Omental fat pad (tissue), 3 donors: ENCODE measurements at regions not wholly inside any gene's neighbourhood (a gene's known extent, or its start where the extent isn't known, plus 50 kb on each side); places are given as distances from the start of the nearest gene placed in this dataset.

Experiments used
- ATAC-seq: fragments of 150-250 bp; one replicate; pipeline ENCODE4 v1.9.1; 2016; ENCODE audit warnings: mild to moderate bottlenecking, moderate library complexity; ENCODE audit not compliant: low FRiP score
- DNase-seq: peaks from one replicate; pipeline ENCODE4 v3.0.0-alpha.2; 2019; ENCODE audit warnings: low spot score
- CTCF ChIP-seq, 3 donors: fragments of 450-650 bp; IDR thresholded peaks; one replicate each; pipeline ENCODE4 v1.5.1; 2016 to 2017; ENCODE audit warnings: antibody characterized with exemption in 3 of 3, mild to moderate bottlenecking in 3 of 3, moderate library complexity in 2 of 3

GRCh38 chr2:126378176-126378575 is 277.8 kb upstream of the GYPC start:
- no peak for ATAC-seq
- no peak for DNase-seq
- TF ChIP-seq CTCF (IDR thresholded peaks at IDR 0.05): no peak

GRCh38 chr2:126381091-126381490 is 274.9 kb upstream of the GYPC start:
- no peak for TF ChIP-seq CTCF (IDR thresholded peaks at IDR 0.05)
- ATAC-seq (no peak), DNase-seq (no peak)

GRCh38 chr2:126382998-126383397 is 273.0 kb upstream of the GYPC start:
- no peak for DNase-seq
- no peak for ATAC-seq
- no peak for TF ChIP-seq CTCF (IDR thresholded peaks at IDR 0.05)

- no peak for DNase-seq
- TF ChIP-seq CTCF (IDR thresholded peaks at IDR 0.05): no peak
- no peak for ATAC-seq
Measured at GRCh38 chr2:126383800-126384199, 272.2 kb upstream of the GYPC start.

GRCh38 chr2:126385441-126385840 is 270.5 kb upstream of the GYPC start:
- DNase-seq (no peak), ATAC-seq (no peak)
- no peak for TF ChIP-seq CTCF (IDR thresholded peaks at IDR 0.05)

GRCh38 chr2:126385983-126386382 is 270.0 kb upstream of the GYPC start:
- ATAC-seq (no peak), DNase-seq (no peak)
- no peak for TF ChIP-seq CTCF (IDR thresholded peaks at IDR 0.05)

GRCh38 chr2:126389446-126389845 is 266.5 kb upstream of the GYPC start:
- DNase-seq: no peak
- no peak for TF ChIP-seq CTCF (IDR thresholded peaks at IDR 0.05)
- ATAC-seq: no peak
